IgD-negative memory B cell (primary cell): ENCODE measurements at regions not wholly inside any gene's neighbourhood (a gene's known extent, or its start where the extent isn't known, plus 50 kb on each side); places are given as distances from the start of the nearest gene placed in this dataset.
A peak's percentile ranks its signal among the peaks of the same experiment; 100 is the strongest.

Experiments used
- H3K27ac Mint-ChIP-seq, 3 donors: one replicate each; pipeline ENCODE4 v1.8.0; 2020 to 2022; ENCODE audit warnings: mild to moderate bottlenecking in 3 of 3, mixed read lengths in 3 of 3, moderate library complexity in 1 of 3
- H3K27me3 Mint-ChIP-seq: one replicate; pipeline ENCODE4 v1.8.0; 2021; ENCODE audit warnings: mixed read lengths
- H3K36me3 Mint-ChIP-seq: one replicate; pipeline ENCODE4 v1.8.0; 2020; ENCODE audit warnings: mild to moderate bottlenecking, mixed read lengths
- H3K4me1 Mint-ChIP-seq, 3 donors: one replicate each; pipeline ENCODE4 v1.8.0; 2020 to 2022; ENCODE audit warnings: mixed read lengths in 3 of 3, mild to moderate bottlenecking in 1 of 3
- H3K4me3 Mint-ChIP-seq, 4 donors: one replicate each; pipeline ENCODE4 v1.8.0; 2020 to 2022; ENCODE audit warnings: mild to moderate bottlenecking in 4 of 4, mixed read lengths in 4 of 4, moderate library complexity in 3 of 4
- H3K9me3 Mint-ChIP-seq, 3 donors: one replicate each; pipeline ENCODE4 v1.8.0; 2020 to 2021; ENCODE audit warnings: mixed read lengths in 3 of 3, mild to moderate bottlenecking in 1 of 3

GRCh38 chr4:43987331-43987944, 461.2 kb downstream of the KCTD8 start:
- H3K27me3 Mint-ChIP-seq: no peaks in the 10 kb centered on the region
- H3K27ac Mint-ChIP-seq: no peak overlapping the region
- H3K4me3 Mint-ChIP-seq: no peak overlapping the region

GRCh38 chr4:43990551-43990950, 458.1 kb downstream of the KCTD8 start:
- H3K9me3 Mint-ChIP-seq: peaks cover 0 to 4% (median 2%) of the 10 kb centered on the region in 3 donors
- no peaks in the 10 kb centered on the region for H3K27me3 Mint-ChIP-seq

More at GRCh38 chr4:43987331-43987944, 461.2 kb downstream of the KCTD8 start:
- Mint-ChIP-seq H3K9me3 (peaks cover 0 to 6% (median 3%) of the 10 kb centered on the region in 3 donors), H3K36me3 (peaks cover 1% of the 10 kb centered on the region), H3K4me1 (peaks cover 0 to 4% (median 0%) of the 10 kb centered on the region in 3 donors)

GRCh38 chr4:43990963-43991362, 457.6 kb downstream of the KCTD8 start:
- Mint-ChIP-seq H3K36me3 (no peaks in the 10 kb centered on the region), H3K4me3 (no peak overlapping the region), H3K9me3 (peaks cover 0 to 4% (median 2%) of the 10 kb centered on the region in 3 donors), H3K27me3 (no peaks in the 10 kb centered on the region), H3K27ac (no peak overlapping the region), H3K4me1 (peaks cover 0 to 2% (median 0%) of the 10 kb centered on the region in 3 donors)

More at GRCh38 chr4:43990551-43990950, 458.1 kb downstream of the KCTD8 start:
- Mint-ChIP-seq H3K36me3 (no peaks in the 10 kb centered on the region), H3K4me1 (peaks cover 0 to 2% (median 0%) of the 10 kb centered on the region in 3 donors), H3K27ac (no peak overlapping the region), H3K4me3 (no peak overlapping the region)

- Mint-ChIP-seq H3K27me3 (no peaks in the 10 kb centered on the region), H3K4me1 (no peaks in the 10 kb centered on the region), H3K4me3 (no peak overlapping the region), H3K36me3 (no peaks in the 10 kb centered on the region), H3K9me3 (peaks cover 0 to 4% (median 0%) of the 10 kb centered on the region in 3 donors), H3K27ac (no peak overlapping the region)
These were observed 456.1 kb downstream of the KCTD8 start for GRCh38 chr4:43992552-43992951.

- Mint-ChIP-seq H3K36me3 (no peaks in the 10 kb centered on the region), H3K4me3 (no peak overlapping the region), H3K27me3 (no peaks in the 10 kb centered on the region), H3K27ac (no peak overlapping the region), H3K4me1 (no peaks in the 10 kb centered on the region), H3K9me3 (peaks cover 0 to 4% (median 0%) of the 10 kb centered on the region in 3 donors)
These were observed 455.3 kb downstream of the KCTD8 start for GRCh38 chr4:43993196-43993902.

GRCh38 chr4:43999669-44000068, 448.9 kb downstream of the KCTD8 start:
- Mint-ChIP-seq H3K9me3 (peaks cover 2 to 5% (median 3%) of the 10 kb centered on the region in 3 donors), H3K27ac (no peak overlapping the region), H3K36me3 (no peaks in the 10 kb centered on the region), H3K4me3 (no peak overlapping the region), H3K4me1 (no peaks in the 10 kb centered on the region), H3K27me3 (peaks cover 1% of the 10 kb centered on the region)

GRCh38 chr4:44002368-44002767, 446.2 kb downstream of the KCTD8 start:
- H3K4me3 Mint-ChIP-seq: peak overlapping the region in 1 of 4 donors; percentile 45
- peaks cover 1% of the 10 kb centered on the region for H3K27me3 Mint-ChIP-seq
- no peaks in the 10 kb centered on the region for H3K36me3 Mint-ChIP-seq
- no peak overlapping the region for H3K27ac Mint-ChIP-seq
- peaks cover 2 to 5% (median 3%) of the 10 kb centered on the region in 3 donors for H3K9me3 Mint-ChIP-seq
- no peaks in the 10 kb centered on the region for H3K4me1 Mint-ChIP-seq

- Mint-ChIP-seq H3K4me3 (no peak overlapping the region), H3K36me3 (no peaks in the 10 kb centered on the region), H3K4me1 (no peaks in the 10 kb centered on the region), H3K9me3 (peaks cover 0 to 7% (median 0%) of the 10 kb centered on the region in 3 donors), H3K27me3 (no peaks in the 10 kb centered on the region), H3K27ac (no peak overlapping the region)
These were observed 431.8 kb downstream of the KCTD8 start for GRCh38 chr4:44016570-44017421.

- H3K4me3 Mint-ChIP-seq: no peak overlapping the region
- H3K27me3 Mint-ChIP-seq: no peaks in the 10 kb centered on the region
- no peaks in the 10 kb centered on the region for H3K4me1 Mint-ChIP-seq
- no peaks in the 10 kb centered on the region for H3K36me3 Mint-ChIP-seq
- H3K9me3 Mint-ChIP-seq: peaks cover 0 to 7% (median 0%) of the 10 kb centered on the region in 3 donors
- no peak overlapping the region for H3K27ac Mint-ChIP-seq
These were observed 431.2 kb downstream of the KCTD8 start for GRCh38 chr4:44017422-44017739.

GRCh38 chr4:44019721-44020120, 428.9 kb downstream of the KCTD8 start:
- peaks cover 0 to 5% (median 0%) of the 10 kb centered on the region in 3 donors for H3K9me3 Mint-ChIP-seq
- H3K4me3 Mint-ChIP-seq: no peak overlapping the region
- H3K27ac Mint-ChIP-seq: no peak overlapping the region
- no peaks in the 10 kb centered on the region for H3K36me3 Mint-ChIP-seq
- H3K27me3 Mint-ChIP-seq: no peaks in the 10 kb centered on the region
- H3K4me1 Mint-ChIP-seq: no peaks in the 10 kb centered on the region

GRCh38 chr4:44025376-44026020, 423.1 kb downstream of the KCTD8 start:
- Mint-ChIP-seq H3K4me1 (peaks cover 0 to 2% (median 0%) of the 10 kb centered on the region in 3 donors), H3K27ac (peak overlapping the region in 1 of 3 donors; percentile 19), H3K36me3 (no peaks in the 10 kb centered on the region), H3K27me3 (no peaks in the 10 kb centered on the region), H3K4me3 (no peak overlapping the region), H3K9me3 (peaks cover 0 to 2% (median 0%) of the 10 kb centered on the region in 3 donors)

- no peak overlapping the region for H3K27ac Mint-ChIP-seq
- H3K36me3 Mint-ChIP-seq: no peaks in the 10 kb centered on the region
- H3K4me1 Mint-ChIP-seq: no peaks in the 10 kb centered on the region
- no peaks in the 10 kb centered on the region for H3K9me3 Mint-ChIP-seq
- H3K27me3 Mint-ChIP-seq: no peaks in the 10 kb centered on the region
- no peak overlapping the region for H3K4me3 Mint-ChIP-seq
These were observed 409.8 kb downstream of the KCTD8 start for GRCh38 chr4:44038811-44039210.

GRCh38 chr4:44046491-44046890, 402.1 kb downstream of the KCTD8 start:
- Mint-ChIP-seq H3K36me3 (no peaks in the 10 kb centered on the region), H3K9me3 (peaks cover 0 to 4% (median 0%) of the 10 kb centered on the region in 3 donors), H3K4me1 (no peaks in the 10 kb centered on the region), H3K27me3 (no peaks in the 10 kb centered on the region), H3K27ac (no peak overlapping the region), H3K4me3 (no peak overlapping the region)

- Mint-ChIP-seq H3K4me1 (no peaks in the 10 kb centered on the region), H3K36me3 (no peaks in the 10 kb centered on the region), H3K27ac (no peak overlapping the region), H3K27me3 (no peaks in the 10 kb centered on the region), H3K4me3 (no peak overlapping the region), H3K9me3 (peaks cover 0 to 6% (median 1%) of the 10 kb centered on the region in 3 donors)
These were observed 391.9 kb downstream of the KCTD8 start for GRCh38 chr4:44056721-44057151.

GRCh38 chr4:44070843-44071242, 377.8 kb downstream of the KCTD8 start:
- Mint-ChIP-seq H3K27ac (no peak overlapping the region), H3K9me3 (peaks cover 0 to 5% (median 4%) of the 10 kb centered on the region in 3 donors), H3K4me1 (no peaks in the 10 kb centered on the region), H3K36me3 (no peaks in the 10 kb centered on the region), H3K27me3 (no peaks in the 10 kb centered on the region), H3K4me3 (no peak overlapping the region)
